ENCODE measurements at regions not wholly inside any gene's neighbourhood (a gene's known extent, or its start where the extent isn't known, plus 50 kb on each side); places are given as distances from the start of the nearest gene placed in this dataset.

GRCh38 chr1:11391327-11391726 lies 87.6 kb upstream of the DISP3 start:
- no peak for TF ChIP-seq CTCF (IDR thresholded peaks at IDR 0.05)
- intact Hi-C loops (cut with DNase I): no loop called here
- no peak for DNase-seq
- H3K4me3 ChIP-seq: no peak overlapping the region
- H3K36me3 ChIP-seq: no peaks in the 10 kb centered on the region
- H3K4me1 ChIP-seq: no peaks in the 10 kb centered on the region
- no peak for ATAC-seq
- H3K27ac ChIP-seq: no peak overlapping the region
- no peaks in the 10 kb centered on the region for H3K9me3 ChIP-seq
- peaks cover 0 to 78% of the 10 kb centered on the region in 2 donors for H3K27me3 ChIP-seq

GRCh38 chr1:11391886-11392285 lies 87.1 kb upstream of the DISP3 start:
- H3K4me3 ChIP-seq: no peak overlapping the region
- no peaks in the 10 kb centered on the region for H3K36me3 ChIP-seq
- intact Hi-C loops (cut with DNase I): no loop called here
- DNase-seq (no peak), ATAC-seq (no peak)
- no peak overlapping the region for H3K27ac ChIP-seq
- no peaks in the 10 kb centered on the region for H3K9me3 ChIP-seq
- TF ChIP-seq CTCF (IDR thresholded peaks at IDR 0.05): no peak
- H3K27me3 ChIP-seq: peaks cover 0 to 78% of the 10 kb centered on the region in 2 donors
- H3K4me1 ChIP-seq: no peaks in the 10 kb centered on the region

- intact Hi-C loops (cut with DNase I): no loop called here
- Histone ChIP-seq H3K27me3 (peaks cover 0 to 75% of the 10 kb centered on the region in 2 donors), H3K27ac (no peak overlapping the region), H3K4me1 (no peaks in the 10 kb centered on the region), H3K4me3 (no peak overlapping the region), H3K36me3 (no peaks in the 10 kb centered on the region), H3K9me3 (no peaks in the 10 kb centered on the region)
- no peak for TF ChIP-seq CTCF (IDR thresholded peaks at IDR 0.05)
- DNase-seq (no peak), ATAC-seq (no peak)
Observed at GRCh38 chr1:11394592-11395245, 84.2 kb upstream of the DISP3 start.

GRCh38 chr1:11395616-11396015 lies 83.3 kb upstream of the DISP3 start:
- DNase-seq: no peak
- no peak for ATAC-seq
- no peak for TF ChIP-seq CTCF (IDR thresholded peaks at IDR 0.05)
- Histone ChIP-seq H3K27ac (no peak overlapping the region), H3K27me3 (peaks cover 0 to 67% of the 10 kb centered on the region in 2 donors), H3K4me3 (no peak overlapping the region), H3K9me3 (no peaks in the 10 kb centered on the region), H3K4me1 (no peaks in the 10 kb centered on the region), H3K36me3 (no peaks in the 10 kb centered on the region)
- intact Hi-C loops (cut with DNase I): no loop called here

GRCh38 chr1:11397151-11397901 lies 81.6 kb upstream of the DISP3 start:
- intact Hi-C loops (cut with DNase I): no loop called here
- no peak overlapping the region for H3K4me3 ChIP-seq
- no peak overlapping the region for H3K27ac ChIP-seq
- H3K4me1 ChIP-seq: no peaks in the 10 kb centered on the region
- DNase-seq (no peak), ATAC-seq (no peak)
- H3K36me3 ChIP-seq: no peaks in the 10 kb centered on the region
- TF ChIP-seq CTCF (IDR thresholded peaks at IDR 0.05): no peak
- peaks cover 0 to 61% of the 10 kb centered on the region in 2 donors for H3K27me3 ChIP-seq
- H3K9me3 ChIP-seq: no peaks in the 10 kb centered on the region

Measured in left lung (tissue), 4 donors.